BJ (cell line): ENCODE measurements at regions not wholly inside any gene's neighbourhood (a gene's known extent, or its start where the extent isn't known, plus 50 kb on each side); places are given as distances from the start of the nearest gene placed in this dataset.

ENCODE experiments used
- CTCF ChIA-PET: fragments of 350-600 bp; formaldehyde crosslinking; extraction: SDS; loops from one replicate; lab custom pipeline; 2021; ENCODE audit warnings: antibody characterized with exemption, inconsistent platforms; lab: Yijun Ruan, JAX
- POLR2A ChIA-PET: fragments of 300-600 bp; sonication (Branson Sonifier 250); formaldehyde crosslinking; extraction: SDS; loops from one replicate; lab custom pipeline; 2021; ENCODE audit warnings: antibody characterized with exemption; lab: Charles Lee
- DNase-seq: peaks from one replicate; pipeline ENCODE4 v3.0.0-alpha.2; 2011; ENCODE audit warnings: low read depth
- H3K27me3 ChIP-seq: 2 replicates; pipeline ENCODE4 v1.6.0; 2011; ENCODE audit warnings: low read length; ENCODE audit not compliant: control insufficient read depth, insufficient read depth
- H3K36me3 ChIP-seq: 2 replicates; pipeline ENCODE4 v1.5.1; 2011; ENCODE audit warnings: low read length; ENCODE audit not compliant: control insufficient read depth, insufficient read depth
- H3K4me3 ChIP-seq: 2 replicates; pipeline ENCODE4 v1.5.1; 2011; ENCODE audit warnings: low read depth, mild to moderate bottlenecking, control low read depth, low read length
- TF ChIP-seq, protein P1 (sequence below): IDR thresholded peaks from 2 replicates; pipeline ENCODE4 v1.5.1; 2011; ENCODE audit warnings: low read depth, mild to moderate bottlenecking, control low read depth, inconsistent platforms, low read length, moderate library complexity; ENCODE audit not compliant: insufficient read depth

DNA sequence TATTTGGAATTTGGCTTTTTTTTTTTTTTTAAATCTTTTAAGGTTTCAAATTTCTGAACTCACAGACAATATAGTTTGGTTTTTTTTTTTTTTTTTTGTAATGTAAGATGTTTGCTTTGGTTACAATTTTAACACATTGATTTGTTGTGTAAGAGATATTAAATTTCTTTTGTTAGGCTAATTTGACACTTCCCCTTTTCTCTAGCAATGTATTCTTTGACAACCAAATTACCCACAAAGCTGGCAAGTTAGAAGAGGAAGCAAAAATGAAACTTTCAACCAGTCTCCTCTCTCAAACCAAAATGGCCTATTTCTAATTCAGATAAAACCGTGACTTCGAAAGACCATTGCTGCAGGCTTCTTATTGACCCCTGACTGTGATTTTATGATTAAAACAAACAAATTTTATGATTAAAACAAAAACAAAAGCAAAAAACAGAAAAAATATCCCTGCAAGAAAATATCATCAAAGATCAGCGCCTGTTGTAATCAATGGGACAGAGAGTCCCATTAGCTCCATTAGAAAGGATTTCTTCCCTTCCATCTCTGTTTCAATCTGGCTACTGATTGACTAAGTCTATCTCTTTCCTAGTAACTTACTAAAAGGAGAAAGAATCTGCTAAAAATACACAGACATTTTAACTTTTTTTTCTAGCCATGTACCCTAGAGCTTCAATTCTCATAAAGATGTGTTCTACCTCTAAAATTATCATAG lies 489.2 kb downstream of the MDFIC start:
- TF ChIP-seq, protein P1, sequence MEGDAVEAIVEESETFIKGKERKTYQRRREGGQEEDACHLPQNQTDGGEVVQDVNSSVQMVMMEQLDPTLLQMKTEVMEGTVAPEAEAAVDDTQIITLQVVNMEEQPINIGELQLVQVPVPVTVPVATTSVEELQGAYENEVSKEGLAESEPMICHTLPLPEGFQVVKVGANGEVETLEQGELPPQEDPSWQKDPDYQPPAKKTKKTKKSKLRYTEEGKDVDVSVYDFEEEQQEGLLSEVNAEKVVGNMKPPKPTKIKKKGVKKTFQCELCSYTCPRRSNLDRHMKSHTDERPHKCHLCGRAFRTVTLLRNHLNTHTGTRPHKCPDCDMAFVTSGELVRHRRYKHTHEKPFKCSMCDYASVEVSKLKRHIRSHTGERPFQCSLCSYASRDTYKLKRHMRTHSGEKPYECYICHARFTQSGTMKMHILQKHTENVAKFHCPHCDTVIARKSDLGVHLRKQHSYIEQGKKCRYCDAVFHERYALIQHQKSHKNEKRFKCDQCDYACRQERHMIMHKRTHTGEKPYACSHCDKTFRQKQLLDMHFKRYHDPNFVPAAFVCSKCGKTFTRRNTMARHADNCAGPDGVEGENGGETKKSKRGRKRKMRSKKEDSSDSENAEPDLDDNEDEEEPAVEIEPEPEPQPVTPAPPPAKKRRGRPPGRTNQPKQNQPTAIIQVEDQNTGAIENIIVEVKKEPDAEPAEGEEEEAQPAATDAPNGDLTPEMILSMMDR = no peak
- Histone ChIP-seq H3K27me3 (no peaks in the 10 kb centered on the region), H3K4me3 (no peak overlapping the region), H3K36me3 (no peaks in the 10 kb centered on the region)
- CTCF ChIA-PET = no interaction called here
- no peak for DNase-seq
- POLR2A ChIA-PET = no interaction called here

DNA sequence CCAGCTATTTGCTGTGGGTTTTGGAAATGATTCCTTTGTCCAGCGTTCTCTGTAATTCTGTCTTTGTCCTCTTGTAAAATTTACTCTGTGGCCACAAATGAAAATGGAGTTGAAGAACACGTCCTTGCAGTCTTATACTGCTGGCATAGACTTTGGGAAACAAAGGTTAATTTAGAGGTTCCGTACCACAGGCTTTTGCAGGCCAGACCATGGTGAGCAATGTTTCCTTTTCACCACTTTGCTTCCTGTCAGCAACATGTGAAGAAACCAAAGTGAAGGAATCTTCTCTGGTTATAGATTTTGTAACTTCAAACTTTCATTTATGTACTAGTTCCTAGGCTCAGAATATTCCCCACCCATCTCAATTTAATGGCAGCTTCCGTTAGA lies 488.5 kb downstream of the MDFIC start:
- ChIA-PET POLR2A (no interaction called here), CTCF (no interaction called here)
- Histone ChIP-seq H3K4me3 (no peak overlapping the region), H3K36me3 (no peaks in the 10 kb centered on the region), H3K27me3 (no peaks in the 10 kb centered on the region)
- TF ChIP-seq, protein P1 = no peak
- no peak for DNase-seq

DNA sequence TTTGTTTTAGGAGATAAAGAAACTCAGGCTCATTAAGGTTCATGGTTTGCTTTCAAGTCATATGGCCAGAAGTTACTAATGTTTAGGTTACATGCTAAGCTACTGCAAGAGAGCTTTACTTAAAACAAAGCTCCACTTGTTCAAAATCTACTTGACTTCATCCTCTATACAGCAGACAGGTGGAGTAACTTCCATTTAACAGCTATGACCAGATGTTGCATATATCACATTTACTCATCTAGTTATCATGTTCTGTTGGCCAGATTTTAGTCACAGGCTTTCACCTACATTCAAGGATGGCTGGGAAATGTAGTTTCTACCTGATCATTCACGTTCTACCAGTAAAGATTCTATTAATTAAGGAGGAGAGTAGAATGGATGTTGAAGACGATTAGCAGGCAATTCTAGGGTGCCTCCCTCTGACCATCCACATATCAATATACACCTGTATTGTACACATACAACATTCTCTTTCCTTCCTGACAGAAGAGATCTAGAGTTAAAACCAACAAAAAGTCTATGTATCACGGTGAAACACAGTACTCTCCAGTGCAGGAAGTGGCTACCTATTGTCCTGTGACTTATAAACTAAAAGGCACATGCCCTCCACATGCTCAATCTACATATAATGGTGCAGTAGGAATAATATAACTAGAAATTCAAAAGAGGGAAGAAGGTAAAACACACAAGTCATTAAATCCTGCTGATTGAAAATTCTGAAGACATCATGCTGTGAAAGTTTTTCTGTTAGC lies 488.0 kb downstream of the MDFIC start:
- DNase-seq = no peak
- H3K4me3 ChIP-seq = no peak overlapping the region
- H3K36me3 ChIP-seq = no peaks in the 10 kb centered on the region
- TF ChIP-seq, protein P1 = no peak
- ChIA-PET CTCF (no interaction called here), POLR2A (no interaction called here)
- no peaks in the 10 kb centered on the region for H3K27me3 ChIP-seq

DNA sequence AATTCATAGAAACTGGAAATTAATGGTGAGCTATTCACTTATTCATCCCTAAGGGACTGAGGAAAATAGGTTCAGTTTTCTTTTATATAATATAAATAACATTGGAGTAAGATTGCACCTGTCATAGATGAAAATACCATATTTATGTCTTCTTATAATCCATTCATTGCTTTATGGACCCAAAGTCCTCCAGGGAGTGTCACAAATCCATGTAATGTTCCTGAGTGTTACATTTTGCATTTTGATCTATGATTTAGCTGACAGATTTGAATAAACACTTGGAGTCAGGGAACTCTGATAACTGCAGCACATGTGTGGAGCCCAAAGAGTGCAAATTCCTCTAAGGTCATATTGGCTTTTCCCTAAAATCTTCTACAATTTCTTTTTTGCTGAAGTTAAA lies 484.3 kb downstream of the MDFIC start:
- H3K36me3 ChIP-seq = no peaks in the 10 kb centered on the region
- CTCF ChIA-PET = no interaction called here
- no peaks in the 10 kb centered on the region for H3K27me3 ChIP-seq
- no peak for DNase-seq
- POLR2A ChIA-PET = interaction anchor here (0.6 kb wide), 1 partner anchor 14 kb away, joined by 3 read pairs; no protein-coding TSS in a partner anchor
- TF ChIP-seq, protein P1 = no peak
- H3K4me3 ChIP-seq = no peak overlapping the region

DNA sequence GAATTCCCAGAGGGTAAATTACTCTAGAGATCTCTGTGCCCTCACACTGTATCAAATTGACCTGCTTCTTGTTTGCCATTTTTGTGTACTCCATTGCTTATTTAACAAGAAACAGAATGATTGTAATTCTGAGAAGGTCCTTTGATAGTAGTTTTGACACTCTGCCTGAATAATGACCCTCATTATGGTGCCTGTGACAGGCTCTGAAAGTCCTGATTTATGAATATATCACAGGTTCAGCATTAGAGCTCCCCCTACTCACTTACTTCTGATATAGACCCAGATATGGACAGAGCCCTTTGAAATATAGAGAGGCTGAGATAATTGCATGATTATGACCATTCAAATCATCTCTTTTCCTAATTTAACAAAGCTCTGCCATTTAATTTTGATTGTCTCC lies 465.2 kb downstream of the MDFIC start:
- POLR2A ChIA-PET = no interaction called here
- DNase-seq = no peak
- H3K27me3 ChIP-seq = no peaks in the 10 kb centered on the region
- no peaks in the 10 kb centered on the region for H3K36me3 ChIP-seq
- H3K4me3 ChIP-seq = no peak overlapping the region
- TF ChIP-seq, protein P1 = no peak
- CTCF ChIA-PET = no interaction called here
